ENCODE measurements at regions not wholly inside any gene's neighbourhood (a gene's known extent, or its start where the extent isn't known, plus 50 kb on each side); places are given as distances from the start of the nearest gene placed in this dataset.
"Not testable (repeated sequence)": the region's sequence is repeated elsewhere in the genome, so short reads cannot be mapped to it uniquely, and the experiment has no call there.

DNA sequence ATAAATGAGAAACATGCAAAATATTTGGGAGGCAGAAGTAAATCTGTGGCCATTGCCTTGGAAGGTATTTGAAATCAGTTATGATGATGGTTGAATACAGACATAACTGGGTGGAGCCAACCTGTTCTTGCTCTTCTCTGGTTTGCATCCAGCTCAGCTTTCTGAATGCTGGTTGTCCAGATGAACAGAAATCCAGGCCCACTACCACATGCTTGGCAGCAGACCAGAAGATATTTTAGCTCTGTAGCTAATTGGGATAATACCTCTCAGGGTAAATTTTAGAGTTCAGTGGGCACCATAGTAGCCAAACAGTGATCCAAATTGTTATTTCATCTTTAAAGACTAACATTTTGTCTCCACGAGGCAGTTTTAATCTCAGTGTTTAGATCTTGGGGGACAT is 308.3 kb downstream of the RAB38 start:
- DNase-seq = no peak

DNA sequence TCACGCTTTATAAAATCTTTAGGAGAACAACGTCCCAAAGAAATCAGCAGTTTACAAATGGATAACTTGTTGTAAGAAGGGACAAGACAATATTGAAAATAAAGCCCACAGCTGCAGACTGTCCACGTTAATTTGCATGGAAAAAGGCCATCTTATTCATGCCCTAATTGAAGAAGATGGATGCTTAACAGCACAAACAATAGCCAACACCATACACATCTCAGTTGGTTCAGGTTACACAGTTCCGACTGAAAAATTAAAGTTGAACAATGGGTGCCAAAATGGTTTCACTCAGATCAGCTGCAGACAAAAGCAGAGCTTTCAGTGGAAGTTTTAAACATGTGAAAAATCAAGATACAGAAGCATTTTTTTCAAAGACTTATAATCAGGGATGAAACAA is 314.2 kb downstream of the RAB38 start:
- DNase-seq = no peak

DNA sequence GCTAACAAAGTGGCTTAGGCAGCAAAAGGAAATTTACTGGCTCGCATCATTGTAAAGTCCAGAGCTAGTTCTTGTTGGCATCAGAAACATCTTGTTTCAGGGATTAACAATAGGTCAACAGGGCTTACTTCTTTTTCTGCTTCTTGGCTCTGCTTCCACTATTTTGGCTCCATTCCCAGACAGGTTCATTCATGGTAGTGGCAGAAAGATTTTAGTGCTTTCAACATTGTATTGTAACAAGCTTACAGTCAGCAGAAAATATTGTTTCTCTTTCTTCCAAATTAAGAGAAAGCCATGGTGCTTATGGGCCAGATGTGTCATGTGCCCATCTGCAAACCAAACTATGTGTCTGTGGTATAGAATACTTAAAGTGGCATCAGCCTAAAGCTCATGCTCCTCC is 315.6 kb downstream of the RAB38 start:
- no peak for DNase-seq

DNA sequence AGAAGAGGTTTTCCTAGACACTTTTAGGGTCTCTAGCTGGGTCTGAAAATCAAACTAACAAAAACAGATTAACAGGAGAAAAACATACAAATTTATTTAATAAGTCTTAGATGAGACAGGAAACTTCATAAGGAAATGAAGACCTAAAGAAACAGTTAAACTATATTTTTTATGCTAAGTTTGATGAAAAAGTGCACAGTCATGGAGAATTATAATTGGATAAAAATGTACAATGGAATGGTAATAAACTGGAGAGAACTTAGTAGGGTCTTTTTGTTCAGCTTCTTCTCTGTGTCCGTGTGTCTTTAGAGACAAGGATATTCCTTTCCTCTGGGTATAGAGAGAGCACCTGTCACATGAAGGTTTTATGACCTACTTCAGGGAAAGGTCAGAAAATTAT is 323.4 kb downstream of the RAB38 start:
- DNase-seq = no peak

DNA sequence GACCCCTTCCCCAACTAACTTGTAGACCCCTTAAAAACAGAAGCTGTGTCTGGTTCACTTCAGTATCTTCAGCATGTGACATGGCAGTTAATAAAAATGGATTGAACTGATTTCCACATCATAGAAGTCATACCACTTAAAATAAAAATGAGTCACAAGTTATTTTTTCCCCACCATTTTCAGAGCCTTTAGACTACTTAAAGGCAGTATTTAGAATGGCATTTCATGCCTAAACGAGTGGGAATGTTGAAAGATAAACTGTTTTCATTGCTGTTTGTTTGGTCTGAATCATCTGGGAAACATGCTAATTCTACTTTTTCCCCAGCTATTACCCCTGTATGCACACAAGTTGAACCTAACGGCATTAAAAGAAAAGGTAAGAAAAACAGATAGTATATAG is 324.0 kb downstream of the RAB38 start:
- no peak for DNase-seq

DNA sequence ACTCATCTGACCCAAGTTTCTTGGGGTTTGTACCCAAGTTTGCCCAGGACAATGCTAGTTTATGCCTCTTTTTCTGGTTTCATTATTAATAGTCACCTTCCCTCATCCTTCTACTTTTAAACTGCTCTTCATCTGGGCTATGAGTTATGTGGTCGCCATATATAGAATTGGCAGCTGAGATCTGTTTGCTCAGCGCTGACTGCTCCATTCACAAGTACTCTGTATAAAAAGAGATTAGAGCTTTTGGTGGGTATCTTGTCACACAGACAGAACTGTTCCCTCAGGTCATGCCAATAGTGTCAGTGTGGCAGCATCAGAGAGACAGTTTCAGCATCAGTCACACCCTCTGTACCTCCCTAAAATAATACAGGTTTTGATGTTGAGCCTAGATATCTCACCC is 326.0 kb downstream of the RAB38 start:
- DNase-seq = no peak

DNA sequence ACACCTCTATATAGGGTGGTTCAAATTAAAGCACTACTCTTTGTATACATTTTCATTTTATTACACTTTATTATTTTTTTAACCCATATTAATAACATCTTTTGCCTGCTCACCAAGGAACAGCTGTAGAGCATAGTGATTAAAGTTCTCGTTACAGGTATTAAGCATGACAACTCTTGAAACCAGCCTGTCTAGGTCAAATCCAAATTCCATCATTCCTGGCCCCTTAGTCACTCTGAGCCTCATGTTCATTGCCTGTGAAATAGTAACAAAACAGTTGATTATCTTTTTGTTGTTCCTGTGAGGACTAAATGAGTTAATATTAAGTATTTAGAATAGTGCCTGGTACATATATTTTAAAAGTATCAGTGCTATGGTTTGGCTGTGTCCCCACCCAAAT is 334.5 kb downstream of the RAB38 start:
- DNase-seq = no peak

DNA sequence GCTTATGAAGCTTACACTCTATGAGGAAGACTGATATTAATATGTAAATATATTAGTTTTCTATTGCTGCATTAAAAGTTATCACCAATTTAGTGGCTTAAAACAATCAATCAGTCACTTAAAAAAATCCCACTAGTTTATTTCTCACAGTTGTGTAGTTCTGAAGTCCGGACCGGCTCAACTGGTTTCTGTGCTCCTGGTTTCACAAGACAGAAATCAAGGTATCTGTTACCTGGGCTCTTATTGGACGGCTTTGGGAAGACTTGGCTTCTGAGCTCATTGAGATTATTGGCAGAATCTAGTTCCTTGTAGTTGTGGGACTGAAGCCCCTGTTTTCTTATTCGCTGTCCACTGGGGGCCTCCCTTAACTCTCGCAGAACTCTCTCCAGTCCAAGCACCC is 343.0 kb downstream of the RAB38 start:
- no peak for DNase-seq

DNA sequence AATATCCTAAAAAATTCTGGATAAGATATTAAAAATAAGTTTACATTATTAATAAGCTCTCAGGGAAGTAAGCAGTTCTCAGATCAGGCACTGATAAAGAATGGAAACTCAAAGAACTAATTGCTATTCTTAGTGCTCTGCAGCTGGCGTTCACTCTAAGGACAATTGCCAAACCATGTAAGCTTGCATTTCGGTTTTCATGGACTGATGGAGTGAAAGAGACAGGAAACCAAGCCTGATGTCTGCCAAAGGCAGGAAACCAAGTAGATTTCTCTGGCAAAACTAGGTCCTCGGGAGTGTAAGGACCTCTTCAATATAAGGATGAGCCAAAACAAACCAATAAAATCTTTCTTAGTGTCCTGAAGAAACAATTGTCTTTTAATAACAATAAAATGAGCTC is 355.2 kb downstream of the RAB38 start:
- no peak for DNase-seq

DNA sequence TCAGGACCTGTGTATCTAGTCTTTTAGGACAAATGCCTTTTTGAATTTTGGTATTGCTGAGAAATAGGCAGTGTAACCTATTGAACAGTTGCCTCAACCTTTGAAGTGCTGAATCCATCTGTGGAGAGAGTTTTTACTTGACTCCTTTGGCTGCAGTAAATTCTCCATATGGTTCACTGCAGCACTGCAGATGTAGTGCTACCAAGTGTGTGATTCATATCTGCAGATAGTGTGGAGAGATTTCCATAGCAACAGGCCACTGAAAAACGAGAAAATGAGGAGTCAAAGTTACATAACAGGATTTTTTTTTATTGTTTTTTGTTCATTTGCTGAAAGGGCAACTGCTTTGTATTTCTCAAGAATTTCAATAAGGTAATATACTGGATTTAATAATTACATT is 356.1 kb downstream of the RAB38 start:
- no peak for DNase-seq

DNA sequence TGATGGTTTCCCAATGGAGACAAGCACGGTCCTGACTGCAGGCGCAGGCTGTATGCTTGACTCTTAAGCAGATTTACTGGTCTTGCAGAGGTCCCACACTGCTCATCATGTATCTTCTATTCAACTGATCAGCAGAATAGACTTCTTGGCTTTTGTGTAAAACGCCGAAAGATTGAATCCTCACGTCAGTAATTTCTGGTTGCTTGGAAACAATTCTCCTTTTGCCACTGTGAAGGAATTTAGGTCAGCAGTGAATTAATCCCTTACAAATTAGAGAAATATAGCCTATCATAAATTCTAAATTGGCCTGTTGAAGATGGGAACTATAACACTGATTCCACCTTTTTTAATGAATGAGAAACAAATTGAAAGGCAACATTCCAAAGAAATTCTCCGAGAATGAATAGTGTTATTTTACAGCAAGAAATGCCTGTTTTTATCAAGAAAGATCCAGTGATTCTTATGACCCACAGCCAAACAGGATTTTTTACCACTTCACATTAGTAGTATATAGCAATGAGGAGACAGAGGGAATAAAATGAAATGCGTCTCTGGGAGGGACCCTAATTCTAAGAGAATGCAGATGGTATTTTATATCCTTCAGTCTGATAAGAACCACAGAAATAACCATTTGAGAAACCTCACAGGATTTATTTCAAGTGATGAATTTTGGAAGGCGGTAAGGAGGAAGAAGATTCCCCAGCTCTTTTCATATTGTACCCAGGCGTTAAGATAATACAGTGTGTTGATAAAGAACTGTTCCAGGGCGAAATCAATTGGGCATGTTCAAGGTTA is 362.5 kb downstream of the RAB38 start:
- no peak for DNase-seq

DNA sequence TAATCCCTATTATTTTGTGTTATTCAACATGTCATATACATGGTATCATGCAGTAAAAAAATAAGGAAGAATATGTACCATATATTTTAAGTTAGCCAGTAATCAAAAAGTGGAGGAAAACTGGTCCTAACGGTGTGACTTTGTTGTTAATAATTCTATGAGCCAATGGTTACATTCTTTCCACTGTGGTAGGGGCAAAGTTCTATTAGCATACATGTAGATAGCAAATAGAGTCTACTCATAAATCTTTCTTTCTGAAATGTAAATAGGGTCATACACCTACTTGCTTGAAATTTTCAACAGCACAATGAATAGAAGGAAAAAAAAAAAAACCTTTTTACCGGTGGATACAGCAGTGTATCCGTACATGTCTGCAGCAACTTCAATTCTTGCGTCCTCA is 364.8 kb downstream of the RAB38 start:
- DNase-seq = no peak

DNA sequence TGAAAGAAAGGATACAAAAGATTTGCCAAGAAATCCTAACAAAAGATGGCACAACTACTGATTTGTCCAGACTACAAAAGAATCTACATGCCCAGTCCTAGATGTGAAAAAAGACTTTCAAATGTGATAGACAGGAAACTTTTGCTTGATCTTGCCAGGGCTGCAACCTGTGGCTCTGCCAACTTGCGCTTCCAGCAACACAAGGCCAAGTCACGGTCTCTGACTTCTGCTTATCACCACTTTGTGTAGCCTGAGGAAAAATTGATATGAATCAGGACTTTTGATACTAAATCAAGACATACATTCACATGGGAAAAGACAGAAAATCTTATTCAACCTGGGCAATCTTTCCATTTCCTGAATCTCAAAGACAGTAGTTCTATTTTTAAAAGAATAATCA is 366.0 kb downstream of the RAB38 start:
- DNase-seq = no peak

DNA sequence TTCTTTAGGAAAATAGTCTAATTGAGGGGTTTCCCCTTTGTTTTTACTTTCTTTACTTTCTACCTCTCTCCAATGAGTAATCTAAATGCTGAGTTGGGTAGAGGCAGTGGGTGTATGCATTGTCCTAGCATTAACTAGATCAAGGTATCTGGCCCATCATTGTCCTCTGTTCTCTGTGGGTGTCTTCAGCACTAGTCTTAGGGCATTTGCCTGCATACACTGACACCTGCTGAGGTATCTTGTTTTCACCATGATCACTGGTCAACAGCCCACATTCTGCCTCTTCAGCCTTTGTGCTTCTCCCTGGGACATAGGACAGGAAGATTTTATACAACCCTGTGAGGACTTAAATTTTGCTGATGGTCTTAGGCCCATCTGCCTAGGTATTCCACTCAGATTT is 371.1 kb downstream of the RAB38 start:
- DNase-seq = no peak

DNA sequence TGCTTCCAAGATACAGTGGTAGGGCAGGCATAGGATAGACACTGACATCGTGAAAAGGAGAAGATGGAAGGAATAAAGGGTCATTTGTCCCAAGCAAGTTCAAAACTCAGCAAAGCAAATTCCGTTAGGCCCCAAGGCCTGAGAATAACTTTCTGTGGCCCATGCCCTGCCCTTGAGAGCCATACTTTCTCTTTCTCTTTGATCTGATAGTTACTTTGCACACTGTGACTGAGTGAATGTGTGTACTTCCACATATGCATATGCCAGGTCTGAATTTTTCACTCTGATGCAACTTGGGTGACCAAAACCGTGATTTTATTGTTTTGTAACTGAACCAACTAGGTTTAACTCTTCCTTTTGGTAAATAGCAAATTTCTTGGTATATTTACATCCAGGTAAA is 371.5 kb downstream of the RAB38 start:
- no peak for DNase-seq

DNA sequence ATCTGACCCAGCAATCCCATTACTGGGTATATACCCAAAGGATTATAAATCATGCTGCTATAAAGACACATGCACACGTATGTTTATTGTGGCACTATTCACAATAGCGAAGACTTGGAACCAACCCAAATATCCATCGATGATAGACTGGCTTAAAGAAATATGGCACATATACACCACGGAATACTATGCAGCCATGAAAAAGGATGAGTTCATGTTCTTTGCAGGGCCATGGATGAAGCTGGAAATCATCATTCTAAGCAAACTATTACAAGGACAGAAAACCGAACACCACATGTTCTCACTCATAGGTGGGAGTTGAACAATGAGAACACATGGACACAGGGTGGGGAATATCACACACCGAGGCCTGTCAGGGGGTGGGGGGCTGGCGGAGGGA is 390.4 kb downstream of the RAB38 start:
- not testable (repeated sequence) for DNase-seq

DNA sequence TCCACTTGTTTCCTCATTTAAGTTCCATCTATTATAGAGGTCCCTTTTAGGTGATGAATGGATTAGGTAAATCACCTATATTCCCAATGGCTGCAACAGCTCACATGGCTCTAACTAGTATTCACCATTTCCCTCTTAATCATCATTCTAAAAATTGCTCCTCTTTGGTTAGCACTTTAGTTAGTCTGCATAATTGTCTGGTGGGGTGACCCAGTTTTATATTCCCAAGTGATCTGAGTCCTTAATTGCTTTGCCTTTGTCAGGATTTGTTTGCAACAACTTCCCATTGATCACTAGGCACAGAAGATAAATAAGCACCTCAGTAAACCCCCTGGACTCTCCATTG is 395.2 kb downstream of the RAB38 start:
- DNase-seq = no peak

DNA sequence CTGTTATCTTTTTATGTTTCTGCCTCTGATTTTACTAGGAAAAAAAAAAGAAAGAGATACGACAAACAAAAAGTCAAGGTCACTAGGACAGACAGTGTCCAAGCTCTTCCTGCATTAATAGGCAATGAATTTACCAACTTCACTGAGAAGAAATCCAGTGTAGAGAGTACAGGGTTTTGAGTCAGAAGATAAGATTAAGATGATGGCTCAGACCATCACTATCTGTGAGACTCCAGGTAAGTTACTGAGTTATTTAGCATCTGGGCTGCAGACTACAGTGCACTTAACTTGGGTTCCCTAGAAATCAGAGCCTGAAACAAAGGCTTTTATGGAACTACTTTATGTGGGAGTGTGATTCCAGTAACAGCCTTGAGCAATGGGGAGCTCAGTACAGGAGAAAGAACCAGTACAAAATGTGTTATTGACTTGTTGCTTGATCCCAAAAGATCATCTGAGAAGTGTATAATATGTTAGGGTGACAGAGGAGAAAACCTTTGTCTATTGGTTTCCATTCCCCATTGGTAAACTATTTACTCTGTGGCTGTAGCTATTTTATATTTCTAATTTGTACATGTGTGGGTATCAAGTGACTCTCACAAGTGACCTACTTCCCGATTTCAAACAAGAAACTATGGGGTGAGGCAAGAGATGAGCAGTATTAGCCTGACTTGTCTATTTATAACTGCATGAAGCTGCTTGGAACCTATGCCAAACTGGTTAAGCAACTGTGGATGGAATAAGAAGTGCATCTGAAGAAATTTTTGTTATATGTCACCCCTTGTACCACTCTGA is 395.8 kb downstream of the RAB38 start:
- no peak for DNase-seq

DNA sequence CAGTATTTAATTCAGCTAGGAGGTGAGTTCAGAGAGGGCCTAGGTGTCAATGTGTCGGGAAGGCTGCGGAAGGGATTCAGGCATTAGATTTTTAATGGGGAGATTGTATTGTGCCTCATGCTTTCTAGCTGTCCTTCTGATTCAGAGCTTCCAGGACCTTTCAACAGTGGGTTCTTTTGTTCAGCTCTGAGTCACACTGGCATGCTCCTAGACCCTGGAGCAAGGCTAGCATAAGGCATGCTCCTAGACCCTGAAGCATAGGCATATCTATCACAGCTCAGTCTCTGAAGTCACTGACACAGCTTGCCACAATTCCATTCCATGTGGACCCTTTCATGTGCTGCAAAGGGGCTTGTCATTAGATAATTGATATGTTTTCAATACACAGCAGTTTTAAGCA is 396.9 kb downstream of the RAB38 start:
- DNase-seq = no peak

DNA sequence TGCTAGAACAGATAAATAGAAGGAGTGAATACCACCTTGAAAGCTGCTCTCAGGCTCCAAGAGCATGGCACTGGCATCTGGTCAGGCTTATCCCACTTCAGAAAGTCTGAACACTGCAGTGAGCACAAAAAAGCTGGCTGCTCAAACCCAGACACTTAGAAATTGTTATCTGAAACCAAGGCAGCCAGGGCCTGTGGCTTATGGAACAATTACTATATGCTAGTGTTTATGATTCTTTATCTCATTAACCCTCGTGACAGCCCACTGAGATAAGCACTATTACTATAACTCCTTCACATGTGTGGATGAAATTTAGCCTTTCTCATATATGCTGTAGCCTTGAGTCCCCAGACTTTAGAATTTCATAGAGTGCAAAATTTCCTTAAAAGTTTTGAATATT is 400.2 kb downstream of the RAB38 start:
- no peak for DNase-seq

DNA sequence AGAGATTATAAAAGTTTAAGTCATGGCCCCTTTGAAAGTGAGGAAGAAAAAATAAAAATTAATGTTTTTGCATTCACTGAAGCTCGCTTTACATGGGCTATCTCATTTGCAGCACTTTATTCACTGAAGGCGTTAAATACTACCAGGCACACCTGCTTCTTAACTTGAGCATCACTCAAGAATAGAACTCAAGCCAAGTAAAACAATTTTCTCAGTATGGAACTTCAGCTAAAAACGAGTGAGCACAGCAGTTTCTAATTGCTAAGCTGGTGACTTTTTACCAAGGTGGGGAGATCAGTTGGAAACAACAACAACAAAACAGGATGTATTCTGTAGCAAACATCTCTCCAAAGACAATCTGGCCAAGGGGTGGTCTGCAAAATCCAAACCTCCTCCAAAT is 405.6 kb downstream of the RAB38 start:
- DNase-seq = no peak

DNA sequence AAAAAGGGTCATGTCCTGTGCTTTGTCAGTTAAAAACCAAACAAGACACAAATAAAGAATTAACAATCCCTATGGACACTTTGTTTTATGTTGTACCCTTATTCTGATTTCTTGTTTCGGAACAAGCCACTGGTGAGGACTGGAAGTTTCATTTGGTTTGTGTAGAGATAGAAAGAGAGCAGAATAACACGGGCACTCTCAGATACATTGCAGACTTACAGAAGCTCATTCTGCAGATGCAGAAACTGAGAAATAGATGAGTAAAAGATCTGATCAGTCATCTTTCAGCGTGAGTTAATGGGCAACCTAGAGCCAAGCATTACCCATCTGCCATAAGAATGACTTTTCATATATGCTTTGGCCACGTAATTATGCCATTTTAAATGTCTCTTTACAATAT is 407.6 kb downstream of the RAB38 start:
- no peak for DNase-seq

DNA sequence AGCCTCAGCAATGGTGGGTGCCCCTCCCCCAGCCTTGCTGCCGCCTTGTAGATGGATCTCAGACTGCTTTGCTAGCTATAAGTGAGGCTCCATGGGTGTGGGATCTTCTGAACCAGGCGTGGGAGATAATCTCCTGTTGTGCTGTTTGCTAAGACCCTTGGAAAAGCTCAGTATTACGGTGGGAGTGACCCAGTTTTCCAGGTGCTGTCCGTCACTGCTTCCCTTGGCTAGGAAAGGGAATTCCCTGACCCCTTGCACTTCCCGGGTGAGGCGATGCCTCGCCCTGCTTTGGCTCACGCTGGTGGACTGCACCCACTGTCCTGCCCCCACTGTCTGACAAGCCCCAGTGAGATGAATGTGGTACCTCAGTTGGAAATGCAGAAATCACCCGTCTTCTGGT is 411.2 kb downstream of the RAB38 start:
- DNase-seq = not testable (repeated sequence)

DNA sequence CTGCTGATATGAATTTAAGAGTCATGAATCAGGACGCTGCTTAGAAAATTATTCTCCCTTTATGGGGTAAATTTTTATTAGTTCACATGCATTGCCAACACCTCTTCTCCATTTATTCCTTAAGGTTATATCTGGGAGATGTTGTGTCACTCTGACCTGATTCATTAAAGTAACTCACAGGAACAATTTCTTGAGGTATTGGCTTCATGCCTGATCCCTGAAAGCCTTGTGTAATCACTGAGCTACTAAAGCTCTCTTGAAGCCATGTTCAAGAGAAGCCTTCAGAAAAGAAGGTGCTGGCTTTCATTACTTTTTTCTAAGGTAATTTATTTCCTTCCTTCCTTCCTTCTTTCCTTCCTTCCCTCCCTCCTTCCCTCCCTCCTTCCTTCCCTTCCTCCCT is 420.6 kb downstream of the RAB38 start:
- DNase-seq = no peak

DNA sequence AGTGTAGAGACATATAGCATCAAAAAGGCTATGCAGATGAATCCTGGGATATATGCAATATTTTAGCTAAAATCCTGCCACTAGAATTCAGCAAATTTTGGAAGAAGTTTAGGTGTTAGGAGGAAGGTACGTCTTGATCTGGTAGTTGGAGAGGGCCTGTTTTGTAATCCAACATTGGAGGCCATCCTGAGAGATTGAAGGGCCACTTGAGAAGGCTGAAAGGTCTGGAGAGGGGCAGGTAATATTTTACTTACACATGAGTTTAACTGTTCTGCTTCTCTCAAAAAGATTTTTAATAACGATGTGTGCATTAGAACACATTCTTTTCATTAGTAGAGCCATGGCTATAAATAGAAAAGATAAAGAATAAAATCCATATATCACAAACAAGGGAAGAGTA is 422.1 kb downstream of the RAB38 start:
- no peak for DNase-seq
